T-helper 2 cell (primary cell): ENCODE measurements at regions not wholly inside any gene's neighbourhood (a gene's known extent, or its start where the extent isn't known, plus 50 kb on each side); places are given as distances from the start of the nearest gene placed in this dataset.

Experiments
- DNase-seq, 5 experiments: peaks; one replicate each; pipeline versions ENCODE4 v3.0.0 to v3.0.0-alpha.2; 2012 to 2022

DNA sequence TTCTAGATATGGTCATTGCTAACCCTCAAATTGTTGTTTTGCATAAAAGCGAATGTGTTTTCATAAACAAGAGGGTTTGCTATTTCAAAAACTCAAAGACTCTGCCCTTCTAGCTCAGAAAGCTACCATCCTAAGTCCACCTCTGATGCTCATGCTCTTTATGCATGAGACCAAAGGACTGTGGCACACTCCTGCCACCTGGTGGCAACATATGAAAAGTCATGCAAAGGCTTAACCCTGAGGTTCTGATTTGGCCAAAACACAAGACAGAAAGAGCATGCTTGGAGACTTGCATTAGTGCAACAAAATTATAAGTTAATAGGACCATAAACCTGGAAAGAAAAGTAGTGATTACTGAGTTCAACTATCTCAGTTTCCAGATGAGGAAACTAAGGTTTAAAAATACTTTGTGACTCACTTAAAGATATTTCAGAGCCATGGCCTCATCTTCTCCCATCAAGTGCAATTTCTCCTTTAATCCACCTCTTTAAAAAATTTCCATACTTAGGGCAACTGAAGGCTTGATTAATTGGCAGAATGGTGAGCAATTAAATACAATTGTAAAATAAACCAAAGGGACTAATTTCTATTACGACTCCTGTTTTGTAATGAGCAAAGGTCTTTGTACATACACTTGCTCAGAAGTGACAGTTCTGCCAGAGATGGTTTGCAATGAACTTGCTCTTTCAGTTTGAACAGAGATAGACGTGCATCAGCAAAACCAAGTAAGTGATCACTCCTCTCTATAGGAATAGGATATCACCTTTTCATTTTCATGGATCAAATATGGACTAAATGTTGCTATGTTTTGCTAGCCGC lies 110.7 kb upstream of the RAD23B start:
- peak in 3 of 5 experiments; percentile 13 to 78 (median 34) for DNase-seq

DNA sequence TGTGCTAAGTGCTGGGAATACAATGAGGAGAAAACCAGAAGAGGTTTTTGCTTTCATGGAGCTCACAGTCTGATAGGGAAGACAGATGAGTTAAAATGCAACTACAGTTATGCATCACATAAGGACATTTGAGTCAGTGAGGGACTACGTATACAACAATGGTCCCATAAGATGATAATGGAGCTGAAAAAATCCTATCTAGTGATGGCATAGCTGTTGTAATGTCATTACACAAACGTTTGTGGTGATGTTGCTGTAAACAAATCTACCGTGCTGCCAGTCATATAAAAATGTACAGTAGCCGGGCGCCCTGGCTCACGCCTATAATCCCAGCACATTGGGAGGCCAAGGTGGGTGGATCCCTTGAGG lies 110.1 kb upstream of the RAD23B start:
- peak in 1 of 5 experiments; percentile 88 for DNase-seq

DNA sequence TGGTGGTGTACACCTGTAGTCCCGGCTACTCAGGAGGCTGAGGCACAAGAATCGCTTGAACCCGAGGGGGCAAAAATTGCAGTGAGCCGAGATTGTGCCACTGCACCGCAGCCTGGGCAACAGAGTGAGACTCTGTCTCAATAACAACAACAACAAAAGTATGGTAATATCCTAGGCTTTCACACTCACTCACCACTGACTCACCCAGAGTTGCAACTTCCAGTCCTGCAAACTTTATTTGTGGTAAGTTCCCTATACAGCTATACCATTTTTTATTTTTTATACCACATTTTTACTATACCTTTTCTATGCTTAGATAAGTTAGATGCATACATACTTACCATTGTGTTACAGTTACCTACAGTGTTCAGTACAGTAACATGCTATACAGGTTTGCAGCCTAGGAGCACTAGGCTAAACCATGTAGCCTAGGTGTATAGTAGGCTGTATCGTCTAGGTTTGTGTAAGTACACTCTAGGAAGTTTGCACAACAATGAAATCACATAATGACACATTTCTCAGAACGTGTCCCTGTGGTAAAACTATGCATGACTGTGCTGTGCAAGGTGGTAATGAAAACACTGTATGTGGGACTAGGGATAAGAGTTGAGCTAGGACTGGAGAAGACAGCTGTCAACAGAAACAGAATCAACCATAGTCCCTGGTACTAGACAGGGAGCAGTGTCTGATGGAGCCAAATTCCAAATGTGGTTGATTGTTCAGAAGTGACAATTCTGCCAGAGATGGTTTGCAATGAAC lies 109.5 kb upstream of the RAD23B start:
- DNase-seq: peak in 1 of 5 experiments; percentile 69

DNA sequence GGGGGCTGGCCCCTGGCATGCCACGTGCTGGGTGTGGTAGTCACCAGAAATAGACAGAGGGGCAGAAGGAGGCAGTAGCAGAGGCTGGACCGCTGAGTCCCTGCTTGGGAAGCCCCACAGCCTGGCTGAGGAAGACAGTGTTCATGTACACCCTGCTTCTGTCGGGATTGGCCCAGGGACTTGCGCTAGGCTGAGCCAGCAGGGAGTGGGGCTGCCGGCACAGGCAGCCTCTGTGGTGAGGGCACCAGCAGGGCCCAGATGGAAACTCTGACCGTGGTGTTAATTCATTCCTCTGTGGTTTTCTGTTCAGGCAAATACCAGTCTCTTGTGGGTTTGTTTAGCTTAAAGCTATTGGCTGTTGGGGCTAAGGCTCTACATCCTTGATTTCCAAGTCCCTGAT lies 108.6 kb upstream of the RAD23B start:
- DNase-seq: peak in 1 of 5 experiments; percentile 48

DNA sequence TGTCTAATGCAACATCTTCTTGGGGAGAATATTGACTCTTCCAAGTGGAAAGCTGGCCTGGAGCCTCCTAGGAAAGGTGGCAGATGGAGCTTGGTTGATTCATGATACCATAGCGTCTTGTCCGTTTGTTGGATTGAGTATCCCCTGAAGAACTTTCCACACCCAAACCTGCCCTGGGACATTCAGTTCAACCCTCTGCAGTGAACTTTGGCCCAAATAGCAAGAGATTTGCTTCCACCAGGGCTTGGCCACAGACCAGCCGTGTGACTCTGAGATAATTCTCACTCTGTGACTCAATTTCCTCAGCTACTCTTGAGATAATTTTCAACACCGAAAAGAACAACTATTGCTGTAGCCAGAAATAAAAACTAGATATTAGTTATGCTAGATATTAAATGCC lies 108.0 kb upstream of the RAD23B start:
- no peak for DNase-seq

DNA sequence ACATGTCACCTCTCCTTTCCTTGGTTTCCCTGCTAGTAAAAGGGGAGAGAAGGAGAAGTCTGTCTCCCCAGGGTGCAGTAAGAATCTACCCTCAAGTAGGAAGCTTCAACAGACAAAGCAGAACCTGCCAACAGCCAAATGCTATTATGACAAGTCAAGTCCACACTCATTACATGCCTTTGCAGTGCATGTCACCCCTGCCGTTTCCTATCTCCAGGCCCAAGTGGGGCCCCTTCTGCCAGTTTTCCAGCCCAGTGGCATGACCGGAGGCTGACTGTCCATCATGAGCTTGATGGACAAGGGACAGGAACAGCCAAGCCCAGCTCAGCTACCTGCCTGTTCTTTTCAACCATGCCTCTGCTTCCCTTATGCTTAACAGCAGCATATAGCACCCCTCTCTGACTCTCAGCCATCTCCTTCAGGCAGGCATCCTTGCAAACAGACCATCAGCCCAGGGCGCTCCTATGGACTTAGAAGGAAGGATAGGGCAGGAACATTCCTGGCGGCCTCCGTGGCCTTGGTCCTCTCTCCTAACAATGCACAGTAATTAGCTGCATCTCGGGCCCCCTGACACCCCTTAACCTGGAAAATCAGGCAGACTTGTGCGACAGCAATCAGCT lies 107.2 kb upstream of the RAD23B start:
- no peak for DNase-seq

DNA sequence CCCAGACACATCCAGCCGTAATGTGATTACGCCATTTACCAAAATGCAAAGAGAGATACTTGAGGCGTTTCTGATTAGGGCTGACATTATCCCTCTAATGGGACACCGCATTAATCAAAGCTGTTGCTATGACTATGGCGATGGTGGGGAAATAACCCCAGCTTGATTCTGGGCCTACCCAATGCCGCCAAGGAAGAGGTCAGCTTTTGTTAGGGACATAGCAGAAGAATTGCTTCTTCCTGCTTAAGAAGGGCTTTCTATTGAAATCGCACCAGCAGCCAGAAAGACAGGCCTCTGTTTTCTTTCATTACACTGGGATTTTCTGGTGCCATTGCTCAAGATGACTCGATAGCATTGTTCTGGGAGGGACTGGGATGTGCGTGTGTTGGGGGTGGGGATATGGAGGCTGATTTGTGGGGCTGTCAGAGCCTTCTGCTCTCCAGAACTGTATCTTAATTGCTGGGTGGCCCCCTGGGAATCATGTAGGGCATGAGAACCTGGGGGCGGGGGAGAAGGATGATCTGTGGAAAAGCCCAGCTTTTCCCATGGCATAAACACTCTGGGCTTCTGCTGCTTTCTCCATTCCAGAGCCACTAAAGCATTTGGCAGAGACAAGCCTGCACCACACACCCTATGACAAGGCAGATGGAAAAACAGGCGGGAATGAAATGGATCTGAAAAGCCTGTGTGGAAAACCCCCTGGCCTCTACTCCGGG lies 106.5 kb upstream of the RAD23B start:
- DNase-seq: no peak

DNA sequence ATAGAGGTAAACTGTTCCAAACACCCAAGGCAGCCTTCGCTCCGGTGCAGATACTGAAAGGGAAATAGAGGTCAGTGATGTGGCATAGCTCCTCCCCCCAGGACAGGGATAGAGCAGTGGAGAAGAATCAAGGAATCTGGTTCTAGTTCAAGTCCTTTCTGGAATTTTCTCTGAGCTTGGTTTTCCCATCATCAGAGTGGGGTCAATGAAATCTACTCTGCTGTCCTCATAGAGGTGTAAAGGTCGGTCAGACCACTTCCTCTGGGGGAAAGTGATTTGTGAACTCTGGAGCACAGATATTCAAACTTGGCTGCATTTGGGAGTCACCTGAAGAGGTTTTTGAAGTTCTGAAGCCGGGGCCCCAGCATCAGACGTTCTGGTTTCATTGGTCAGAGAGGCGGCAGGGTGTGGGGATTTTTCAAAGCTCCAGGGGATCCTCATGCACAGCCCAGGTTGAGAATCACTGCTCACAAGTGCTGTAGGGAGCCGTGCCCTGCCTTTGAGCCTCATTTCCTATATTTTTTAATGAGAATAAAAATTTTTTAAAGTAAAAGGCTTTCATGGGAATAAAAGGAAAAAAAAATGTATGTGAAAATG lies 105.7 kb upstream of the RAD23B start:
- no peak for DNase-seq

DNA sequence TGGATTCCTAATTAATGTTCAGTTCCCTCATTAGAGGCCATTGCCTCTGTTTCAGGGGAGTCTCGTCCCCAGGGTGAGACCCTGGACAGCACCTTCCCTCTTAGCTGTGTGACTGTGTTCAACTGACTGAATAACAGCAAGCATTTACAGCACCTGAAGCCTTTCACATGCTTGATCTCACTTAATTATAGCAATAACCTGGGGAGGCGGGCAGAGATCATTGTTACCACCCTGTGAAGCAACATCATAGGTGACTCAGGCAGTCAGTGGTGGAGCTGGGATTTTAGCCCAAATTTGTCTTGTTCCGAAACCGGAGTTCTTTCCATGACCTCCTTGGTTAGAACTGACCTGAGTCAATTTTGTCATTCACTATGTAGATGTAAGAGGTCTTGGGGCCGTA lies 105.2 kb upstream of the RAD23B start:
- DNase-seq: no peak

DNA sequence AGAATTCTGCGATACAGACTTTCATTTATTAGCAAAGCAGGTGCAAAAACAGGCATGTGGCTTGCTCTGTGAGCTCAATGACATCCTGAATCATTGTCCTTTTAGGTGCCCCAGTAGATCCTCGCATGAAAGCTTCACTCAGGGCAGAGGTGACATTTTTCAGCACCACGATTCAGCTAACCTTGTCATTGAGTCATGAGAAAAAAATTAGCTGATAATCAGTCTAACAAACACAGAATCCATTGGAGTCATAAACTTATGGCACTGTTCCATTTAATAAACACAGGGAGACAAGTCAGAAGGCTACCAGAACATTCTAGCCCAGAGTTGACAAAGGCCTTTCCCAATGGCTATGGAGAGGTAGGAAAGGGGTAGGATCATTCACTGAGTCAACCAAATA lies 104.8 kb upstream of the RAD23B start:
- DNase-seq: no peak

DNA sequence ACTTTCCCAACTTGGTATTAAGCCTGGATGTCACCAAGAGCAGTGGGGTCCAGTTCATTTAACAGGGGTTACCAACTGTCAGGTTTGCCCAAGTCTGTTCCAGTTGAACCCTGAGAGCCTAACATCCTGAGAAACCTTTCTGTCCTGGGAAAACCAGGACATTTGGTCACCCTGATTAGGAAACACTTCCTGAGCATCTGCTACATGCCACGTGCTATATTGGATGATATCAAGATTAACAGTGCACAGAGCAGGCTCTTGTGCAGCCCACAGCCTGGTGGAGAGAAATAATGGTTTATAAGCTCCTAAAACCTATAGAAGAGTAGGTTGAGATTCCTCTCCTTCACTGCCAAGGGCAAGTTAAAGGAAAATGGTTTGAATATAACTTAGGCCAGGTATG lies 102.9 kb upstream of the RAD23B start:
- no peak for DNase-seq

DNA sequence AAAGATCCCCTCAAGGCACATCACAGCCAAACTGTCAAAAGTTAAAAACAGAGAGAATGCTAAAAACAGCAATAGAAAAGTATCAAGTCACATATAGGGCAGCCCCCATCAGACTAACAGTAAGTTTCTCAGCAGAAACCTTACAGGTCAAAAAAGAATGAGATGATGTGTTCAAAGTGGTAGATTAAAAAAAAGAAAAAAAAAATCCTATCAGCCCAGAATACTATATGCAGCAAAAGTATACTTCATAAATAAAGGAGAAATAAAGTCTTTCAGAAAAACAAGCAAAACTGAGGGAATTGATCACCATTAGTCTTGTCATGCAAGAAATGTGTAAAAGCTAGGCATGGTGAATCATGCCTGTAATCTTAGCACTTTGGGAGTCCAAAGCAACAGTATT lies 99.9 kb upstream of the RAD23B start:
- no peak for DNase-seq

DNA sequence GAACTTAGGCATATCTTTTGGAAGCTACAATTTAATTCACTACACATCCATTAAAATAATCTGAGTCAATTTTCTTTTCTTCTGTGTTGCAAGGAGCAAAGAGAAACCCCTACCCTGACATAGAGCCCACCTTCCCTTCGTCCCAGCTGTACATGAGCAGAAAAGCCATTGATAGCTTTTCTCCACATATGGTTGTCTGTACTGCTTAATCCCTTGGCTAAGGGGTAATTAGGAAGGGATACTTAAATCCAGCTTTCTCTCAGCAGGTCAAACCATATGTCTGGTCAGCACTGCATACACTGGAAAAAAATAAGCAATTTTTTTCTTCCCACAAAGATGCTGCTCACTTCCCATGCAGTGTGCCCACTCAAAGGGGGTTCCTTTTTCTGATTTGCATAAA lies 94.7 kb upstream of the RAD23B start:
- no peak for DNase-seq

DNA sequence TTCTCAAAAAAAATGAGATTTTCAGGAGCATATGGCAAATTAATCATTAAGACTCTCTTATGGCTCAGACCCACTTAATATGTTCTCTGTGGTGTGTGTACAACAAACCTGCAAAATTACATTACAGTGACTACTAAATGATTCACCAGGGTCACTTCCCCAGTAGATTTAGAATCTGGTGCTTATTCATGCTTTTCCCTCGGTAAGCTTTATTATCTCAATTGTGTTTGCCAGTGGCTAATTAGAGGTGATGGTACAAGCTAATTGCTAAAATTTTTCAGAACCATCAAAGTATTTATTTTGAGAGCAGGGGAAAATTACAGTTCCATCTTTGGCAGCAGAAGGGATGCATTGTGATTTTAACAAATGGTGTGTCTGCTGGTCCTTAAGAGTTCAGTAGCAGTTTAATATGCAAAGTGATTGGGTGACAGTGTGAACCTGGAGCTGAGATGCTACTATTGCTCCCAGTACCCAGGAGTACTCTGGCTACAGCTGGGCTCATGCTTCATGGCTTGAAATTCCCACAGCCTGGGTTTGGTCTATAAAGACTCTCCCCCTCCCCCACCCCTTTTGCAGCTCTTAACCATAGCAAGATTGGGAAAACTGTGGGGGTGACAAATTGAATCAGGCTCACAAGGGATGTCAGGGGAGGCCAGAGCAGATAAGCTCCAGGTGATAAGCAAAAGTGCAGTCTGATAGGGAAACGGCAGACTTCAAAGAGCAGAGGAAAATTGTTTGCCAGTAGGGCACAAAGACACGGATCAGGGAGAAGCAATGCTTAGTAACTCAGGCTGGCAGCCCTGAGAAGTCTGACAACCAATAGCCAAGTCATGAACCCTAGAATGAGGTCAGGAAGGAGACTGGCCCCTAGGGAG lies 92.8 kb upstream of the RAD23B start:
- DNase-seq: no peak

DNA sequence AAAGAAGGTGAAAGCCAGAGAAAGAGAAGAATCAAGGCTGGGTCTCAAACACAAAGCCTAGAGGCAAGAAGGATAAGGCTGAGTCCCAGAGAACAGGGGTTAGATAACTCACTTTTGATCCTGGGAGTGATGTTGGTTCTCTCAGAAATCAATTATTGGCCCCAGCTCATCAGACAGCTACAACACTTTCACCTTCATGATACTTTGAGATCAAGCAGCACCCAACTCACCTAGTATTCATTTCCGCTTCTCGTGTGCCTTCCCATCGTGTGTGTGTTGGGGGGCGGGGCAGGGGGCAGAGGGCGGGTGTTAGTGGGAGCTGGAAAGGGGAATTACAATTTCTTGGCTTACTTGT lies 92.2 kb upstream of the RAD23B start:
- no peak for DNase-seq

DNA sequence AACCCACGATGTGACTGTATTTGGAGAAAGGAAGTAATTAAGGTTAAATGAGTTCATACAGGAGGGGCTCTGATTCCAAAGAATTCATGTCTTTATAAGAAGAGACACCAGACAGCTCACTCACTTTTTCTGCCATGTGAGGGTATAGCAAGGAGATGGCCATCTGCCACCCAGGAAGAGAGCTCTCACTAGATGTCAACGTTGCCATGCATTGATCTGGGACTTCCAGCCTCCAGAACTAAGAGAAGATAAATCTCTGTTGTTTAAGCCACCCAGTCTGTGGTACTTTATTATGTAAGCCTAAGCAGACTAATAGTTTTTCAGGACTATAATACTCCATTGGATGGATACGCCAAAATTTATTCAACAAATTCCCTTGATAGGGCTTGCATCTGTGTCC lies 89.8 kb upstream of the RAD23B start:
- no peak for DNase-seq

DNA sequence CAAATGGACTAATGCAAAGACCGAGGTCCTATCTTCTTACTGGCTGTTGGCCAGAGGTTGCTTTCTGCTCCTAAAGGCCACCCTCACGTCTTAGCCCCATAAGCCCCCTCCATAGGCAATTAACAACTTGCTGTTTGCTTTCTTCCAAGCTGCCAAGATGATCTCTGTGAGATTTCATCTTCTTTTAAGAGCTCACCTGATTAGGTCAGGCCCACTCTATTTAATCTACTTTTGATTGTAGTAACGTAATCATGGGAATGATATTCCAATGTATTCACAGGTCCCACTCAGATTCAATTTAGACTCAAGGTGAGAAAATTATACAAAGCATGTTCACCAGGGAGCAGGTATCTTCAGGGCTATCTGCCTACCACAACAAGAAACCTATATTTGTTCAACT lies 84.4 kb upstream of the RAD23B start:
- DNase-seq: no peak

DNA sequence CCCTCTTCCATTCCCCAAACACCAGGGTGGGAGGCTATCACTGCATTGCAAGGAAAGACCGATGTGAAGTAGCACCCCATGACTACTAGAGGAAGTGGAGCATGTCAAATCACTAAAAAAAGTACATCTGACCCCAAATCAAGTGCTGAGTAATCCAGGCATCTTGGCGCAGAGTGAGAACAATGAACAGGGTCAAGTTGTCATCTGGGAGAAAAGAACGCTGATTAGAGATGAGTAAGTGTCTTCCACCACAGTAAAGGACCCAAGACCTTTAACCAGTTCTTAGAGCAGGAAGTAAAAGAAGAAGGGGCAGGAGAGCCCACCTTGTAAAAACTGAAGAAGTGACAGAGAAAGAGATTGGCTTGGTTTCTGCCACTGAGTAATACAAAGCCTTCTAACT lies 75.0 kb upstream of the RAD23B start:
- DNase-seq: no peak

DNA sequence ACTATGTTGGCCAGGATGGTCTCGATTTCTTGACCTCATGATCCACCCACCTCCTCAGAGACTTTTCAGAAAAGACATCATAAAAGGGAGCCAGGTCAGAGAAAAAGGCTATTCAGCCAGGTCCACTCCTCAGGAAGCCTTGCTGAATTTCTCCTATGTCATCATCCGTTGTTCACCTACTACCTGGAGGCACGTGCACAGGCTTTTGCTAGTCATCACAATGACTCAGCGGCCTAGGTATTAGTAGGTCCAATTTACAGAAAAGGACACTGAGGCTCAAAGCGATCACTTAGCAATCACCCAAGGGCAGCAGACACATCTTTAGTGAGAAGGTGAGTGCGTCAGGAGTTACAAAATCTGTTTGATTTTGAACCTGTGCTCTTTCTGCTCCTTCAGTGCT lies 72.3 kb upstream of the RAD23B start:
- no peak for DNase-seq

DNA sequence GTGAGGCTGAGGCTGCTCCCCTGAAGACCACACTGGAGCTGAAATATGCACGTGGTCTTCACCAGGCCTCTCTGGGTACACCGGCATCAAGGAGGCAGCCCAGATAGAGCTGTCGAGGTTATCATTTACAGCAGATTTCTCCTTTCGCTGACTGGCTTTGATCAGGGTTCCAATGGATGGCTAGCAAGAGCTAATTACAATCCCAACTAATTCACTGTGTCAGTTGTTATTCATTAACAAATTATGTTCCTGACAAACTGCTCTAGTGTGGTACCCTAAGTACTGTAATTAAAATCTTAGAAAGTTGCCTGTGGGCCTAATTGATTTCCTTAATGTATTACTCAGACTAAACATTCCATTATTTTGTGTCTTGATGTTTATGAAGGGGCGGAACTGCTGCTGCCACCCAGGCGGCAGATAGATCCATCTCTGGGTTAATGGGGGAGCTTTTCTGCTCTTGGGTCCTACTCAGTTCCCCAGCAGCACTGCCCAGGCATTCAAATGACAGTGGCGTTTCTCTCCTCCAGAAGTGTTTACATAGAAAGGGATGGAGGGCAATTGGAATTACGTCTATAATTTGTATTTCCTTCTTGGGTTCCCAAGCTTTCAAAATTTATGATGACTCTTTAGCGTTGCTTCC lies 71.7 kb upstream of the RAD23B start:
- no peak for DNase-seq

DNA sequence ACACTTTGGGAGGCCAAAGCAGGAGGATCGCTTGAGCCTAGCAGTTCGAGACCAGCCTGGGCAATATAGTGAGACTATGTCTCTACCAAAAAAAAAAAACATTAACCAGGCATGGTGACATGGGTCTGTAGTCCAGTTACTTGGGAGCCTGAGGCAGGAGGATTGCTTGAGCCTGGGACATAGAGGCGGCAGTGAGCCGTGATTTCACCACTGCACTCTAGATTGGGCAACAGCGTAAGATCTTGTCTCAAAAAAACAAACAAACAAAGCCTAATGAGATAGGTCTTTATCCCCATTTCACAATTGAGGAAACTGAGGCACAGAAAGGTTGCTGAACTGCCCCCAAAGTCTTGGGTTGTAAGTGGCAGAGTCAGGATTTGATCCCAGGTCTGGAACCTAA lies 70.5 kb upstream of the RAD23B start:
- DNase-seq: no peak
